Transverse colon (tissue), 4 donors: ENCODE measurements at regions not wholly inside any gene's neighbourhood (a gene's known extent, or its start where the extent isn't known, plus 50 kb on each side); places are given as distances from the start of the nearest gene placed in this dataset.

Experiments
- DNase-seq: peaks from one replicate; pipeline ENCODE4 v3.0.0-alpha.2; 2019
- H3K27ac ChIP-seq, 4 donors: fragments of 200-600 bp; sonication (generic); 2 replicates each; pipeline ENCODE4 v1.5.1; 2016 to 2018; ENCODE audit warnings: inconsistent platforms in 4 of 4
- H3K27me3 ChIP-seq: fragments of 200-600 bp; sonication (generic); 2 replicates; pipeline ENCODE4 v1.5.1; 2017; ENCODE audit warnings: inconsistent platforms
- H3K36me3 ChIP-seq, 4 donors: fragments of 200-600 bp; sonication (generic); 2 replicates each; pipeline ENCODE4 v1.5.1; 2017 to 2019; ENCODE audit warnings: inconsistent platforms in 4 of 4
- H3K4me1 ChIP-seq, 4 donors: fragments of 200-600 bp; sonication (generic); 2 replicates each; pipeline ENCODE4 v1.5.1; 2017 to 2020; ENCODE audit warnings: inconsistent platforms in 4 of 4
- H3K4me3 ChIP-seq, 4 donors: fragments of 200-600 bp; sonication (generic); 1 replicate in 1 of 4; 2 replicates in 3 of 4; pipeline versions ENCODE4 v1.5.1 to v1.6.1; 2017 to 2019; ENCODE audit warnings: inconsistent platforms in 4 of 4
- H3K9me3 ChIP-seq, 2 donors: fragments of 200-600 bp; sonication (generic); 2 replicates each; pipeline ENCODE4 v1.5.1; 2017 to 2019; ENCODE audit warnings: inconsistent platforms in 2 of 2
- EP300 ChIP-seq: sonication (generic); formaldehyde crosslinking; IDR thresholded peaks from one replicate; pipeline ENCODE4 v1.6.1; 2017; ENCODE audit warnings: antibody characterized with exemption, low read depth
- POLR2A ChIP-seq: fragments of 450-650 bp; IDR thresholded peaks from one replicate; pipeline ENCODE4 v1.6.1; 2016; ENCODE audit warnings: antibody characterized with exemption, mild to moderate bottlenecking, moderate library complexity
- POLR2AphosphoS5 ChIP-seq, 3 donors: sonication (generic); formaldehyde crosslinking; IDR thresholded peaks; one replicate each; pipeline ENCODE4 v1.6.1; 2016; ENCODE audit warnings: antibody characterized with exemption in 3 of 3
- WGBS, 2 donors: methylation state at CpG; one replicate each; pipeline ENCODE4 v1.1.5; 2018; ENCODE audit warnings: low coverage in 1 of 2; 5-methylcytosine and 5-hydroxymethylcytosine counted together
- in situ Hi-C, 4 donors: fragments of 200-750 bp; cut with MboI; loops; one replicate each; pipeline versions ENCODE4 v1.15.0 to v1.15.1; 2017; ENCODE audit warnings: low sequenced_read_pairs in 3 of 4, low pct_ligation_motif_present in 1 of 4, low pct_unique_long_range_greater_than_20kb in 1 of 4
- intact Hi-C: fragments of 100-400 bp; cut with DNase I; formaldehyde crosslinking; loops from one replicate; pipeline ENCODE4 v1.15.1; 2023; ENCODE audit warnings: low total_unique reads
- TF ChIP-seq, protein P1 (sequence below), 5 experiments: fragments of 200-600 bp in 3 of 5; fragments of 450-650 bp in 2 of 5; sonication (generic) in 3 of 5; IDR thresholded peaks; 1 replicate in 2 of 5; 2 replicates in 3 of 5; pipeline ENCODE4 v1.5.1; 2016 to 2017; ENCODE audit warnings: antibody characterized with exemption in 5 of 5, inconsistent platforms in 3 of 5, mild to moderate bottlenecking in 2 of 5, moderate library complexity in 1 of 5

- Histone ChIP-seq H3K9me3 (no peaks in the 10 kb centered on the region), H3K4me3 (no peak overlapping the region), H3K27me3 (no peaks in the 10 kb centered on the region), H3K36me3 (no peaks in the 10 kb centered on the region), H3K27ac (no peak overlapping the region), H3K4me1 (no peaks in the 10 kb centered on the region)
- in situ Hi-C loops (no loop called here), intact Hi-C loops (no loop called here)
- 63 to 79% methylated on average over 2 of the region's 2 CpGs for WGBS, 2 donors
- TF ChIP-seq POLR2A (no peak), POLR2AphosphoS5 (IDR thresholded peaks at IDR 0.05) (no peak), EP300 (no peak)
- no peak for DNase-seq
Observed at GRCh38 chr4:130574215-130574614, 1478.3 kb downstream of the C4orf33 start.

DNA sequence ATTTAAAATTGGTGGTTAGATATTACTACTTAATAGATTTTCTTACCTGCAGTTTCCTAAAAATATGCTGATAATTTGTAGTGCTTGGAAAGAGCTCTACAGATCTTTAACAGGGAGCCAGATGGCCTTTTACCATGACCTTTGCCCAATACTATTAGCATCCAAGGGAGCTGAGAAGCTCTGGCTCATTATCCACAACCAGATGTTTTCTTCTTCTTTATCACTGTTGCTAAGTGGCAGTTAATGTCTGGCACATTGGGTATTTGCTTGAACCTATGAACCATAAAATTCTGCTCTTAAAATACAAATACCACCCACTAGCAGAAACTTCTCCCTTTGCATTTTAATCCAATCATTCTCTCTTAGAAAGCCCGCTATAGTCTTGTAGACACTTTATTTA is 1480.3 kb downstream of the C4orf33 start:
- Histone ChIP-seq H3K36me3 (no peaks in the 10 kb centered on the region), H3K27ac (no peak overlapping the region), H3K4me3 (no peak overlapping the region), H3K4me1 (no peaks in the 10 kb centered on the region), H3K9me3 (no peaks in the 10 kb centered on the region), H3K27me3 (no peaks in the 10 kb centered on the region)
- DNase-seq = no peak
- in situ Hi-C loops (no loop called here), intact Hi-C loops (no loop called here)
- TF ChIP-seq POLR2AphosphoS5 (IDR thresholded peaks at IDR 0.05) (no peak), POLR2A (no peak), EP300 (no peak)
- TF ChIP-seq, protein P1, sequence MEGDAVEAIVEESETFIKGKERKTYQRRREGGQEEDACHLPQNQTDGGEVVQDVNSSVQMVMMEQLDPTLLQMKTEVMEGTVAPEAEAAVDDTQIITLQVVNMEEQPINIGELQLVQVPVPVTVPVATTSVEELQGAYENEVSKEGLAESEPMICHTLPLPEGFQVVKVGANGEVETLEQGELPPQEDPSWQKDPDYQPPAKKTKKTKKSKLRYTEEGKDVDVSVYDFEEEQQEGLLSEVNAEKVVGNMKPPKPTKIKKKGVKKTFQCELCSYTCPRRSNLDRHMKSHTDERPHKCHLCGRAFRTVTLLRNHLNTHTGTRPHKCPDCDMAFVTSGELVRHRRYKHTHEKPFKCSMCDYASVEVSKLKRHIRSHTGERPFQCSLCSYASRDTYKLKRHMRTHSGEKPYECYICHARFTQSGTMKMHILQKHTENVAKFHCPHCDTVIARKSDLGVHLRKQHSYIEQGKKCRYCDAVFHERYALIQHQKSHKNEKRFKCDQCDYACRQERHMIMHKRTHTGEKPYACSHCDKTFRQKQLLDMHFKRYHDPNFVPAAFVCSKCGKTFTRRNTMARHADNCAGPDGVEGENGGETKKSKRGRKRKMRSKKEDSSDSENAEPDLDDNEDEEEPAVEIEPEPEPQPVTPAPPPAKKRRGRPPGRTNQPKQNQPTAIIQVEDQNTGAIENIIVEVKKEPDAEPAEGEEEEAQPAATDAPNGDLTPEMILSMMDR (IDR thresholded peaks at IDR 0.05) = no peak
- 55 to 79% methylated on average over 1 of the region's 1 CpG for WGBS, 2 donors

GRCh38 chr4:130591091-130591490 is 1495.1 kb downstream of the C4orf33 start:
- 64 to 77% methylated on average over 2 of the region's 2 CpGs for WGBS, 2 donors
- no peak for TF ChIP-seq EP300
- TF ChIP-seq, protein P1 (IDR thresholded peaks at IDR 0.05) = no peak
- no peak for TF ChIP-seq POLR2AphosphoS5 (IDR thresholded peaks at IDR 0.05)
- no peak for TF ChIP-seq POLR2A
- no peak for DNase-seq
- no peak overlapping the region for H3K4me3 ChIP-seq
- H3K4me1 ChIP-seq = no peaks in the 10 kb centered on the region
- no peaks in the 10 kb centered on the region for H3K27me3 ChIP-seq
- no peaks in the 10 kb centered on the region for H3K9me3 ChIP-seq
- intact Hi-C loops (no loop called here), in situ Hi-C loops (no loop called here)
- H3K27ac ChIP-seq = no peak overlapping the region
- no peaks in the 10 kb centered on the region for H3K36me3 ChIP-seq

DNA sequence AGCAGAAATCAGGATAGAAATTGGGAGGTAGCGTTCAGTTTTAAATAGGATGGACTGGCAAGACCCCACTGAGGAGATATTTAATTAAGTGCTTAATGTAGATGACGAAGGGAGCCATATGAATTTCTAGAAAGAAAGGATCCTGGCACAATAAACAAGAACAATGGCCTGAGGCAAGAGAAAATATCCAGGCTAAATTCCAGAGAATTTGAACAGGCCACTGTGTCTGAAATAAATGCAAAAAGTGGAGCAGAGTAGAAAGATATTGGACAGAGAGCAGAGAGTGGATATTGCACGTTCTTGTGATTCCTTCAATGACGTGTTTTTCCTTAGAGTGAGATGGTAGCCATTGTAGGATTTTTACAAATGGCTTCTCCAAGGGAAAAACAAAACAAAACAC is 1504.8 kb downstream of the C4orf33 start:
- Histone ChIP-seq H3K4me1 (no peaks in the 10 kb centered on the region), H3K4me3 (no peak overlapping the region), H3K36me3 (no peaks in the 10 kb centered on the region), H3K27ac (no peak overlapping the region), H3K27me3 (no peaks in the 10 kb centered on the region), H3K9me3 (no peaks in the 10 kb centered on the region)
- WGBS, 2 donors = 71 to 74% methylated on average over 4 of the region's 4 CpGs
- in situ Hi-C loops = no loop called here
- DNase-seq = no peak
- intact Hi-C loops = no loop called here
- TF ChIP-seq POLR2AphosphoS5 (IDR thresholded peaks at IDR 0.05) (no peak), EP300 (no peak), POLR2A (no peak)
- TF ChIP-seq, protein P1 (IDR thresholded peaks at IDR 0.05) = no peak

- Histone ChIP-seq H3K27ac (no peak overlapping the region), H3K9me3 (no peaks in the 10 kb centered on the region), H3K36me3 (no peaks in the 10 kb centered on the region), H3K4me1 (no peaks in the 10 kb centered on the region), H3K27me3 (no peaks in the 10 kb centered on the region), H3K4me3 (no peak overlapping the region)
- 85 to 89% methylated on average over 3 of the region's 3 CpGs for WGBS, 2 donors
- in situ Hi-C loops = no loop called here
- TF ChIP-seq POLR2A = no peak
- TF ChIP-seq EP300 = no peak
- TF ChIP-seq POLR2AphosphoS5 (IDR thresholded peaks at IDR 0.05) = no peak
- TF ChIP-seq, protein P1 (IDR thresholded peaks at IDR 0.05) = no peak
- intact Hi-C loops = no loop called here
- DNase-seq = no peak
Observed at GRCh38 chr4:130603043-130603442, 1507.1 kb downstream of the C4orf33 start.
